ENCODE measurements at regions not wholly inside any gene's neighbourhood (a gene's known extent, or its start where the extent isn't known, plus 50 kb on each side); places are given as distances from the start of the nearest gene placed in this dataset.

GRCh38 chr6:3623451-3624249 is 127.9 kb downstream of the PXDC1 start:
- TF ChIP-seq ZNF384 (IDR thresholded peaks at IDR 0.05; ENCODE audit: borderline replicate concordance, low read depth, low read length) (no peak), BCL3 (IDR thresholded peaks at IDR 0.05; ENCODE audit: borderline replicate concordance, insufficient read depth, low read depth, low read length, poor library complexity, severe bottlenecking) (no peak)
- ChIA-PET RAD21 (ENCODE audit: unreplicated experiment) (no interaction called here), SMC1A (ENCODE audit: uncharacterized antibody, unreplicated experiment) (interaction anchor here (0.6 kb wide), 1 partner anchor 26 kb away, joined by 3 read pairs; no protein-coding TSS in a partner anchor), POLR2A (no interaction called here), CTCF (no interaction called here)
- BruUV-seq (replicated peaks), result no TSS peak
- no peaks in the 10 kb centered on the region for H3K36me3 ChIP-seq (ENCODE audit: control insufficient read depth in 2 of 2, insufficient read depth in 2 of 2, low read length in 1 of 2)
- no peaks in the 10 kb centered on the region for H3K4me1 ChIP-seq (ENCODE audit: control insufficient read depth, insufficient read depth, low read length)
- H3K27me3 ChIP-seq (replicated peaks in 1 of 2; ENCODE audit: control insufficient read depth in 2 of 2, insufficient read depth in 2 of 2, low read length in 1 of 2), result peaks cover 0 to 6% of the 10 kb centered on the region in 2 experiments; a peak in 2 of 4 replicates
- H3K4me2 ChIP-seq (ENCODE audit: control insufficient read depth, insufficient read depth), result no peak overlapping the region
- in situ Hi-C loops (cut with MboI), result no loop called here
- H3K9ac ChIP-seq (ENCODE audit: control insufficient read depth, insufficient read depth, low read length), result no peak overlapping the region
- no peak for DNase-seq (ENCODE audit: low read depth, low spot score)
- H3K4me3 ChIP-seq, result no peak overlapping the region
- 45% methylated on average over 28 of the region's 28 CpGs for WGBS (ENCODE audit: insufficient coverage, insufficient replicate concordance, low lambda C conversion rate, missing lambda C conversion rate)
- intact Hi-C loops (cut with micrococcal nuclease; ENCODE audit: unreplicated experiment), result no loop called here
- no peaks in the 10 kb centered on the region for H3K79me2 ChIP-seq (ENCODE audit: control insufficient read depth, insufficient read depth, low read length)
- no peaks in the 10 kb centered on the region for H4K20me1 ChIP-seq (ENCODE audit: control insufficient read depth, insufficient read depth)
- H3K9me3 ChIP-seq (replicated peaks; ENCODE audit: control insufficient read depth, insufficient read depth, low read length), result no peaks in the 10 kb centered on the region; the same call in 2 of the 3 replicates
- H2AFZ ChIP-seq (ENCODE audit: control insufficient read depth, low read depth, low read length), result no peak overlapping the region
- no peak overlapping the region for H3K27ac ChIP-seq (ENCODE audit: control insufficient read depth, insufficient read depth)
- no peak for ATAC-seq
- no peak for FAIRE-seq

- no peak overlapping the region for H3K4me2 ChIP-seq (ENCODE audit: control insufficient read depth, insufficient read depth)
- POLR2A ChIA-PET, result no interaction called here
- no peaks in the 10 kb centered on the region; the same call in 2 of the 3 replicates for H3K9me3 ChIP-seq (replicated peaks; ENCODE audit: control insufficient read depth, insufficient read depth, low read length)
- SMC1A ChIA-PET (ENCODE audit: uncharacterized antibody, unreplicated experiment), result no interaction called here
- ATAC-seq (no peak), FAIRE-seq (no peak), DNase-seq (ENCODE audit: low read depth, low spot score) (no peak)
- H2AFZ ChIP-seq (ENCODE audit: control insufficient read depth, low read depth, low read length), result no peak overlapping the region
- in situ Hi-C loops (cut with MboI), result no loop called here
- intact Hi-C loops (cut with micrococcal nuclease; ENCODE audit: unreplicated experiment), result no loop called here
- H3K79me2 ChIP-seq (ENCODE audit: control insufficient read depth, insufficient read depth, low read length), result no peaks in the 10 kb centered on the region
- no peaks in the 10 kb centered on the region for H4K20me1 ChIP-seq (ENCODE audit: control insufficient read depth, insufficient read depth)
- RAD21 ChIA-PET (ENCODE audit: unreplicated experiment), result no interaction called here
- CTCF ChIA-PET, result no interaction called here
- no peaks in the 10 kb centered on the region for H3K4me1 ChIP-seq (ENCODE audit: control insufficient read depth, insufficient read depth, low read length)
- no peak overlapping the region for H3K27ac ChIP-seq (ENCODE audit: control insufficient read depth, insufficient read depth)
- WGBS (ENCODE audit: insufficient coverage, insufficient replicate concordance, low lambda C conversion rate, missing lambda C conversion rate), result 15% methylated on average over 5 of the region's 5 CpGs
- BruUV-seq (replicated peaks), result no TSS peak
- H3K9ac ChIP-seq (ENCODE audit: control insufficient read depth, insufficient read depth, low read length), result no peak overlapping the region
- no peaks in the 10 kb centered on the region; a peak in 3 of 4 replicates for H3K27me3 ChIP-seq (replicated peaks in 1 of 2; ENCODE audit: control insufficient read depth in 2 of 2, insufficient read depth in 2 of 2, low read length in 1 of 2)
- H3K4me3 ChIP-seq, result no peak overlapping the region
- H3K36me3 ChIP-seq (ENCODE audit: control insufficient read depth in 2 of 2, insufficient read depth in 2 of 2, low read length in 1 of 2), result no peaks in the 10 kb centered on the region
- TF ChIP-seq HDAC2 (IDR thresholded peaks at IDR 0.05) (no peak), CBX5 (IDR thresholded peaks at IDR 0.05; ENCODE audit: low read depth) (no peak), HDAC6 (IDR thresholded peaks at IDR 0.05; ENCODE audit: unreplicated experiment) (no peak), HSF1 (IDR thresholded peaks at IDR 0.05; ENCODE audit: low read depth, low read length) (no peak), RCOR1 (conservative IDR thresholded peaks at IDR 0.05; ENCODE audit: low read depth, low read length) (no peak), CHD2 (IDR thresholded peaks at IDR 0.05; ENCODE audit: borderline replicate concordance, low read depth, low read length) (no peak), POLR2A (IDR thresholded peaks at IDR 0.05; ENCODE audit: low read depth, low read length) (no peak), KAT2A (conservative IDR thresholded peaks at IDR 0.05; ENCODE audit: control insufficient read depth, low read depth, low read length) (no peak), SMC3 (IDR thresholded peaks at IDR 0.05; ENCODE audit: borderline replicate concordance, low read length) (no peak), ZNF207 (IDR thresholded peaks at IDR 0.05; ENCODE audit: borderline replicate concordance) (no peak), RB1 (IDR thresholded peaks at IDR 0.05; ENCODE audit: borderline replicate concordance) (no peak), POLR2AphosphoS2 (IDR thresholded peaks at IDR 0.05; ENCODE audit: low read depth, low read length) (no peak)
These were observed 130.1 kb downstream of the PXDC1 start for GRCh38 chr6:3621411-3621810.

All from GM12878 (cell line).